ENCODE measurements at regions not wholly inside any gene's neighbourhood (a gene's known extent, or its start where the extent isn't known, plus 50 kb on each side); places are given as distances from the start of the nearest gene placed in this dataset.
"Not testable (repeated sequence)": the region's sequence is repeated elsewhere in the genome, so short reads cannot be mapped to it uniquely, and the experiment has no call there.

DNA sequence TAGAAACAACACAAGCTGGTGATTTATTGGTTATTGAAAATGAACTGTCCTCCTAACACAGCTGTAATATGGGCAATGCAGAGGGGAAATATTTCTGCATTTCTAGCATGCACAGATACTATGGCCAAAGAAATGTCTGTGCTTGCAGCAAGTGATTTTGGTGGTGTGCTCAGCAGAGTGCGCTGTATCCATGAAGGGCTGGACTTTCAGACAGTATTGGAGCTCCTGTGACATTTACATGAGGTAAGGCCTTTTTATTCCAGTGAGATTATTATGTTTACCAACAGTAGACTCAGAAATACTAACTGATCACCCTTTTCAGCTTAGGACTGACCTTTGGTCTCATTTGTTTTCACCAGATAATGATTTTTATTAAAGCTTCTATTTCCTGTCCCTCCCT is 1302.6 kb upstream of the EPHA6 start:
- no peak overlapping the region for H3K4me3 ChIP-seq (ENCODE audit: low read depth in 1 of 2, low read length in 2 of 2)
- no peak overlapping the region for H3K9ac ChIP-seq (ENCODE audit: low read length)
- no peaks in the 10 kb centered on the region for H3K27me3 ChIP-seq (ENCODE audit: control insufficient read depth in 1 of 2, insufficient read depth in 2 of 2, low read length in 2 of 2)
- H3K9me3 ChIP-seq (ENCODE audit: low read length) = no peaks in the 10 kb centered on the region
- no peaks in the 10 kb centered on the region for H3K36me3 ChIP-seq (ENCODE audit: insufficient read depth, low read length)
- no peaks in the 10 kb centered on the region for H3K4me1 ChIP-seq (ENCODE audit: insufficient read depth, low read length)
- H3K27ac ChIP-seq (ENCODE audit: low read depth, low read length) = no peak overlapping the region

DNA sequence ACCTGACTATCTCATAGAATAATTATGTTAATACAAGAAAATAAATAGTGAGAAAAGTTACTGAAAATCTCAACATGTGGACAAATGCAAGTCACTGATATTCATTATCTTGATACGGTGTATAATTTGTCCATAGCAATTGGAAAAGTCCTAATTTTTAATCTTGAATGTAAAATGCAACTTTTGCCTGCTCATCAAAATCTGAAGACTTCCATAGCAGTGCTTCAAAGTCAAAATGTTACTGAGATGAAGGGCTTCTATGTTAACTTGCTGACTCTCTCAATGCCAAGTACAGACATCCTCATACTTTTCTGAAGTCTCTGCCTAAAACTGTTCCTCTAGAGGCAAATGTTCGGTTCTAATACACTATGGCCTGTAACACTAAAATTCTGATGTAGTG is 1300.1 kb upstream of the EPHA6 start:
- no peak overlapping the region for H3K27ac ChIP-seq (ENCODE audit: low read depth, low read length)

DNA sequence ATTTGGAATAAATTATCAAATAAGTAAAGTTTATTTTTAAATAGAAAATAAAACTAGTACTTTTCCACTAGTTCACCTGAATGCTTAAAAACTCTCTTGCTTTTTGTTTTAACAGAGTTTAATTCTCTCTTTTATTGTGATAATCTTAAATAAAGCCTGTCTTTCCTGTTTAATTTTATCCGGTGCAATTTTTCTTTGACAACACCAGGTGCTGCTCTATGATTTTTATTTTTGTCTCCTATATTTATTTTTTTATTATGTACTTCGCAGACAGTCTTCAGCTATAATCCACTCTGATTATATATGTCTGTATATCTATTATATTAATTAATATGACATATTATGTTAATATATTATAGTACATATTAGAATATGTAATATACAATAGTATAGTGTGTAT is 1293.0 kb upstream of the EPHA6 start:
- Histone ChIP-seq H3K36me3 (ENCODE audit: insufficient read depth, low read length) (no peaks in the 10 kb centered on the region), H3K27me3 (ENCODE audit: control insufficient read depth in 1 of 2, insufficient read depth in 2 of 2, low read length in 2 of 2) (no peaks in the 10 kb centered on the region), H3K9ac (ENCODE audit: low read length) (no peak overlapping the region), H3K27ac (ENCODE audit: low read depth, low read length) (no peak overlapping the region), H3K4me1 (ENCODE audit: insufficient read depth, low read length) (no peaks in the 10 kb centered on the region), H3K4me3 (ENCODE audit: low read depth in 1 of 2, low read length in 2 of 2) (no peak overlapping the region), H3K9me3 (ENCODE audit: low read length) (no peaks in the 10 kb centered on the region)

More for the DNA sequence above, 1300.1 kb upstream of the EPHA6 start:
- no peaks in the 10 kb centered on the region for H3K9me3 ChIP-seq (ENCODE audit: low read length)
- H3K36me3 ChIP-seq (ENCODE audit: insufficient read depth, low read length) = no peaks in the 10 kb centered on the region
- no peaks in the 10 kb centered on the region for H3K4me1 ChIP-seq (ENCODE audit: insufficient read depth, low read length)
- no peak overlapping the region for H3K9ac ChIP-seq (ENCODE audit: low read length)
- no peak overlapping the region for H3K4me3 ChIP-seq (ENCODE audit: low read depth in 1 of 2, low read length in 2 of 2)
- no peaks in the 10 kb centered on the region for H3K27me3 ChIP-seq (ENCODE audit: control insufficient read depth in 1 of 2, insufficient read depth in 2 of 2, low read length in 2 of 2)

DNA sequence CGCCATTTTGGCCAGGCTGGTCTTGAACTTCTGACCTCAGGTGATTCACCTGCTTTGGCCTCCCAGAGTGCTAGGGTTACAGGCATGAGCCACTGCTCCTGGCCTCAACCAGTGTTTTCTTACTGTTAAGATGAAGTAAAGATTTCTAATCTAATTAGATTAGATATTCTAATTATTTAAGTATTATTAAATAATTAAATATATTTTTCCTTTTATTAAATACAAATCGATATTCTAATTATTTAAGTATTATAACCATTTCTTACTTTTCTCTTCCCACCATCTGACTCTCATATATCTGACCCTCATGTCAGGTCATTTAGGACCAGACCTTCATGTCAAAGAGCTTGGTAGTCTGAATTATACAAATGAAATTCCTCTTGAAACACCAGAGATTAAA is 1291.9 kb upstream of the EPHA6 start:
- Histone ChIP-seq H3K4me1 (ENCODE audit: insufficient read depth, low read length) (no peaks in the 10 kb centered on the region), H3K4me3 (ENCODE audit: low read depth in 1 of 2, low read length in 2 of 2) (no peak overlapping the region), H3K27ac (ENCODE audit: low read depth, low read length) (no peak overlapping the region), H3K9ac (ENCODE audit: low read length) (no peak overlapping the region), H3K9me3 (ENCODE audit: low read length) (no peaks in the 10 kb centered on the region), H3K36me3 (ENCODE audit: insufficient read depth, low read length) (no peaks in the 10 kb centered on the region), H3K27me3 (ENCODE audit: control insufficient read depth in 1 of 2, insufficient read depth in 2 of 2, low read length in 2 of 2) (no peaks in the 10 kb centered on the region)

DNA sequence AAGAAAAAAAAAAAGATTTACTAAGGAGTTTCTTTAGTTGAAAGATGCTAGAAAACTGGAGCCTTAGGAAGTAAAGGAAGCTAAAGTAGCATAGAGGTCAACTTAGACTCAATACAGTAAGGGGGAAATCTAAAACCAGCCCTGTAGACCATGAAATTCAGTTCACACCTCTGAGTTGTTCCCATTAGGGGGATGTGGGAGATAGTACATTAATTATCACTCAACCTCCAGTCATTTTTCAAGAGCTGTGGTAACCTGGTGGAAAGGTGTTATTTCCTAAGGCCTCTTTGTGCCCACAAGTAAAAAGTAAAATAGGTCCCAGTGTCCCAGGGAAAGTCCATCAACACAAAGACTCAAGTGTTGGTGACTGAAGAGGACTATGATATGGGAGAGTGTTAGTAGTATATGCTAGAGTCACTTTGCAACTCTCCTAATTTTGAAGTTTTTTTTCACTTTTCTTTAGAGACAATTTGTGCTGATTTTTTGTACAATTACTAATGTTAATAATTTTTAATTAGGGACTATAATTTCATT is 1274.4 kb upstream of the EPHA6 start:
- no peaks in the 10 kb centered on the region for H3K36me3 ChIP-seq (ENCODE audit: insufficient read depth, low read length)
- no peak overlapping the region for H3K9ac ChIP-seq (ENCODE audit: low read length)
- no peaks in the 10 kb centered on the region for H3K4me1 ChIP-seq (ENCODE audit: insufficient read depth, low read length)

DNA sequence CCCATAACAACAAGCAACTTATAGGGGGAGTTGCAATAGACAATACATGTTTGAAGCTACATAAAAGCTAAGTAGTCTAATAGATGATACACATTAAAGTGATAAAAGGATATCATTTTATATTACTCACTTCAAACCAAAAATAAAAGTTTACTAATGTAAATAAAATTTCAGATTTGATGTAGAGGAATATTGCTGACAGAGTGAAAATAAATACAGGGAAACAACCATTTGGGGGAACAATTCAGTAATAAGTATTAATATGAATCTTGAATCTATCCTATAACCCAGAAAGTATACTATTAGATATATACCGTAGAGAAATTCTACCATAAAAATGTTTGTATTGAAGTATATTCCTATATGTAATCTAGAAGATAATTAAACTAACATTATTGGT is 1248.9 kb upstream of the EPHA6 start:
- Histone ChIP-seq H3K4me3 (ENCODE audit: low read depth in 1 of 2, low read length in 2 of 2) (no peak overlapping the region), H3K4me1 (ENCODE audit: insufficient read depth, low read length) (no peaks in the 10 kb centered on the region), H3K9ac (ENCODE audit: low read length) (no peak overlapping the region), H3K27me3 (ENCODE audit: control insufficient read depth in 1 of 2, insufficient read depth in 2 of 2, low read length in 2 of 2) (no peaks in the 10 kb centered on the region), H3K36me3 (ENCODE audit: insufficient read depth, low read length) (no peaks in the 10 kb centered on the region), H3K9me3 (ENCODE audit: low read length) (peaks cover 6% of the 10 kb centered on the region), H3K27ac (ENCODE audit: low read depth, low read length) (no peak overlapping the region)

More for the DNA sequence above, 1274.4 kb upstream of the EPHA6 start:
- Histone ChIP-seq H3K27me3 (ENCODE audit: control insufficient read depth in 1 of 2, insufficient read depth in 2 of 2, low read length in 2 of 2) (no peaks in the 10 kb centered on the region), H3K4me3 (ENCODE audit: low read depth in 1 of 2, low read length in 2 of 2) (no peak overlapping the region), H3K9me3 (ENCODE audit: low read length) (no peaks in the 10 kb centered on the region), H3K27ac (ENCODE audit: low read depth, low read length) (no peak overlapping the region)

DNA sequence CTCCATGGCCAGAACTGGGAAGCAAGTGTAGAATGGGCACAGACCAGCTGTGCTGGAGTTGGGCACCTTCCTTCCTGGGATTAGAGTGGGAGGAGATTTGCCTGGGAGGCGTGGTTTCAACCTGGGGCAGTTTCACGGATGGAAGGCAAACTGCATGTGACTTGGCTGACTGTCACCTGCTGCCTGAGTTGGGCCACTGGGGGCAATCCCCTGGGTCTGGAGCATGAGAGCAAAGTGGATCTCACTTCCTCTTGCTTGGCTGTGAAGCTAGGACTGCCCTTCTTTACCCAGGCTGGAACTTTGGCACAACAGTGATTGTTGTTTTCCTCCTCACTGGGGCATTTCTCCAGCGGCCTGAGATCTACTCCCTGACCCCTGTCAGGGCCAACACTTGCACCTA is 1247.0 kb upstream of the EPHA6 start:
- no peak overlapping the region for H3K9ac ChIP-seq (ENCODE audit: low read length)
- H3K4me1 ChIP-seq (ENCODE audit: insufficient read depth, low read length) = no peaks in the 10 kb centered on the region
- no peaks in the 10 kb centered on the region for H3K36me3 ChIP-seq (ENCODE audit: insufficient read depth, low read length)
- peaks cover 6% of the 10 kb centered on the region for H3K9me3 ChIP-seq (ENCODE audit: low read length)
- no peaks in the 10 kb centered on the region for H3K27me3 ChIP-seq (ENCODE audit: control insufficient read depth in 1 of 2, insufficient read depth in 2 of 2, low read length in 2 of 2)
- H3K27ac ChIP-seq (ENCODE audit: low read depth, low read length) = no peak overlapping the region
- H3K4me3 ChIP-seq (ENCODE audit: low read depth in 1 of 2, low read length in 2 of 2) = no peak overlapping the region

DNA sequence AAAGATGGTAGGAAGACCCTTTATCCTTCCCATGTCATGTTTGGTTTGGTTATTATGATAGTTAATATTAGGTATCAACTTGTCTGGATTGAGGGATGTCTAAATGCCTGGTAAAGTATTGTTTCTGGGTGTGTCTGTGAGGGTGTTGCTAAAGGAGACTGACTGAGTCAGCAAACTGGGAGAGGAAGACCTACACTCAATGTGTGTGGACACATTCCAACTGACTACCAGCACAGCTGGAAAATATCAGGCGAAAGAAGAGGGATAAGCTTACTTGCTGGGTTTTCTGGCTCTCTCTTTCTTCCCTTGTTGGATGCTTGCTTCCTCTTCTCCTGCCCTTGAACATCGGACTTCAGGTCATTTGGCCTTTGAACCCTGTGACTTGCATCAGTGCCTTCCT is 1227.6 kb upstream of the EPHA6 start:
- Histone ChIP-seq H3K4me1 (ENCODE audit: insufficient read depth, low read length) (no peaks in the 10 kb centered on the region), H3K27me3 (ENCODE audit: control insufficient read depth in 1 of 2, insufficient read depth in 2 of 2, low read length in 2 of 2) (no peaks in the 10 kb centered on the region), H3K4me3 (ENCODE audit: low read depth in 1 of 2, low read length in 2 of 2) (no peak overlapping the region), H3K9me3 (ENCODE audit: low read length) (no peaks in the 10 kb centered on the region), H3K27ac (ENCODE audit: low read depth, low read length) (no peak overlapping the region), H3K36me3 (ENCODE audit: insufficient read depth, low read length) (no peaks in the 10 kb centered on the region), H3K9ac (ENCODE audit: low read length) (no peak overlapping the region)

DNA sequence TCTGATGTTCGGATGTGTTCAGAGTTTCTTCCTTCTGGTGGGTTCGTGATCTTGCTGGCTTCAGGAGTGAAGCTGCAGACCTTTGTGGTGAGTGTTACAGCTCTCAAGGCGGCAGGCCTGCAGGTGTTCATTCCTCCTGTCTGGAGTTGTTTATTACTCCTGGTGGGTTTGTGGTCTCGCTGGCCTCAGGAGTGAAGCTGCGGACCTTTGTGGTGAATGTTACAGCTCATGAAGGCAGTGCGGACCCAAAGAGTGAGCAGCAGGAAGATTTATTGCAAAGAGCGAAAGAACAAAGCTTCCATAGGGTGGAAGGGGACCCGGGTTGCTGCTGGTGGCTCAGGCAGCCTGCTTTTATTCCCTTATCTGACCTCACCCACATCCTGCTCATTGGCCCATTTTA is 1226.8 kb upstream of the EPHA6 start:
- not testable (repeated sequence) for H3K9me3 ChIP-seq (ENCODE audit: low read length); H3K9ac ChIP-seq (ENCODE audit: low read length); H3K27me3 ChIP-seq (ENCODE audit: control insufficient read depth in 1 of 2, insufficient read depth in 2 of 2, low read length in 2 of 2); H3K4me3 ChIP-seq (ENCODE audit: low read depth in 1 of 2, low read length in 2 of 2); H3K27ac ChIP-seq (ENCODE audit: low read depth, low read length); H3K4me1 ChIP-seq (ENCODE audit: insufficient read depth, low read length); H3K36me3 ChIP-seq (ENCODE audit: insufficient read depth, low read length)

DNA sequence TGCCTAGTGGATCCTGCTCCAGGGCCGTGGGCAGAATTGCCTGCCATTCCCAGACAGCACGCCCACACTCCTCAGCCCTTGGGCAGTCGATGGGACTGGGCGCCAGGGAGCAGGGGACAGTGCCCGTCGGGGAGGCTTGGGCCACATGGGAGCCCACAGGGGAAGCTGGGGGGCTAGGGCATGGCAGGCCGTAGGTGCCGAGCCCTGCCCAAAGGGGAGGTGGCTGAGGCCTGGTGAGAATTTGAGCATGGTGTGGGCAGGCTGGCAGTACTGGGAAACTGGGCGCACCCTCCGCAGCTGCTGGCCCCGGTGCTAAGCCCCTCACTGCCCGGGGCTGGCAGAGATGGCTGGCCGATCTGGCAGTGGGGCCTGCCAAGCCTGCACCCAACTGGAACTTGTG is 1225.9 kb upstream of the EPHA6 start:
- H3K9ac ChIP-seq (ENCODE audit: low read length) = no peak overlapping the region
- no peaks in the 10 kb centered on the region for H3K9me3 ChIP-seq (ENCODE audit: low read length)
- H3K27me3 ChIP-seq (ENCODE audit: control insufficient read depth in 1 of 2, insufficient read depth in 2 of 2, low read length in 2 of 2) = no peaks in the 10 kb centered on the region
- H3K36me3 ChIP-seq (ENCODE audit: insufficient read depth, low read length) = no peaks in the 10 kb centered on the region
- no peak overlapping the region for H3K4me3 ChIP-seq (ENCODE audit: low read depth in 1 of 2, low read length in 2 of 2)
- H3K4me1 ChIP-seq (ENCODE audit: insufficient read depth, low read length) = no peaks in the 10 kb centered on the region
- H3K27ac ChIP-seq (ENCODE audit: low read depth, low read length) = no peak overlapping the region

DNA sequence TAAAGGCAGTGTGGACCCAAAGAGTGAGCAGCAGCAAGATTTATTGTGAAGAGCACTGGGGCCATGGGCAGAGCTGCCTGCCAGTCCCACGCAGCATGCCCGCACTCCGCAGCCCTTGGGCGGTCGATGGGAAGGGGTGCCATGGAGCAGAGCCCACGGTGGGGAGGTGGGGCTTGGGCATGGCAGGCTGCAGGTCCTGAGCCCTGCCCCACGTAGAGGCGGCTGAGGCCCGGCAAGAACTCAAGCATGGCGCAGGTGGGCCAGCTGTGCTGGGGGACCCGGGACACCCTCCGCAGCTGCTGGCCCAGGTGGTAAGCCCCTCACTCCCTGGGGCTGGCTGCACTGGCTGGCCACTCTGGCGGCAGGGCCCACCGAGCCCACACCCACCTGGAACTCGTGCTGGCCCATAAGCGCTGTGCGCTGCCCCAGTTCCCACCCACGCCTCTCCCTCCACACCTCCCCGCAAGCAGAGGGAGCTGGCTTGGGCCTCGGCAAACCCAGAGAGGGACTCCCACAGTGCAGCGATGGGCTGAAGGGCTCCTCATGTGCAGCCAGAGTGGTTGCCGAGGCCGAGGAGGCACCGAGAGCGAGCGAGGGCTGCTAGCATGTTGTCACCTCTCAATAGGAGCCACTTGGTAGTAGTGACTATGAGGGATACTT is 1218.8 kb upstream of the EPHA6 start:
- no peaks in the 10 kb centered on the region for H3K36me3 ChIP-seq (ENCODE audit: insufficient read depth, low read length)
- H3K27me3 ChIP-seq (ENCODE audit: control insufficient read depth in 1 of 2, insufficient read depth in 2 of 2, low read length in 2 of 2) = no peaks in the 10 kb centered on the region
- H3K27ac ChIP-seq (ENCODE audit: low read depth, low read length) = no peak overlapping the region
- H3K4me3 ChIP-seq (ENCODE audit: low read depth in 1 of 2, low read length in 2 of 2) = no peak overlapping the region
- no peak overlapping the region for H3K9ac ChIP-seq (ENCODE audit: low read length)
- H3K9me3 ChIP-seq (ENCODE audit: low read length) = no peaks in the 10 kb centered on the region
- no peaks in the 10 kb centered on the region for H3K4me1 ChIP-seq (ENCODE audit: insufficient read depth, low read length)

DNA sequence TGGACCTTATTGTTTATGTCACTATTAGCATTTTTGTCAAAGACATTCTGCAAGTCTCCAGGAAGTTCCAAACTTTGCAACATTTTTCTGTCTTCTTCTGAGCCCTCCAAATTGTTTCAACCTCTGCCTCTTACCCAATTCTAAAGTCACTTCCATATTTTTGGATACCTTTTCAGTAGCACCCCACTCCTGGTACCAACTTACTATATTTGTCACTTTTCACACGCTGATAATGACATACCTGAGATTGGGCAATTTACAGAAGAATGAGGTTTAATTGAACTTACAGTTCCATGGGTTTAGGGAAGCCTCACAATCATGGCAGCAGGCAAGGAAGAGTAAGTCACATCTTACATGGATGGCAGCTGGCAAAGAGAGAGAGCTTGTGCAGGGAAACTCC is 1206.5 kb upstream of the EPHA6 start:
- Histone ChIP-seq H3K4me1 (ENCODE audit: insufficient read depth, low read length) (no peaks in the 10 kb centered on the region), H3K27ac (ENCODE audit: low read depth, low read length) (no peak overlapping the region), H3K27me3 (ENCODE audit: control insufficient read depth in 1 of 2, insufficient read depth in 2 of 2, low read length in 2 of 2) (no peaks in the 10 kb centered on the region), H3K9ac (ENCODE audit: low read length) (no peak overlapping the region), H3K36me3 (ENCODE audit: insufficient read depth, low read length) (no peaks in the 10 kb centered on the region), H3K9me3 (ENCODE audit: low read length) (peaks cover 4% of the 10 kb centered on the region), H3K4me3 (ENCODE audit: low read depth in 1 of 2, low read length in 2 of 2) (no peak overlapping the region)

Measured in muscle layer of colon (tissue), 2 donors.